Neural cell (in vitro differentiated cells): ENCODE measurements at regions not wholly inside any gene's neighbourhood (a gene's known extent, or its start where the extent isn't known, plus 50 kb on each side); places are given as distances from the start of the nearest gene placed in this dataset.

Experiments used
- EP300 ChIP-seq: fragments of 450-650 bp; conservative IDR thresholded peaks from 2 replicates; pipeline ENCODE4 v1.6.1; 2014; ENCODE audit warnings: antibody characterized with exemption, mild to moderate bottlenecking, moderate library complexity; ENCODE audit not compliant: poor library complexity, severe bottlenecking
- EZH2 ChIP-seq: fragments of 200-600, 300-800 bp; shearing (Covaris generic), sonication (generic); IDR thresholded peaks from 2 replicates; pipeline ENCODE4 v1.6.1; 2014; ENCODE audit warnings: antibody characterized with exemption, low read length, borderline replicate concordance, mild to moderate bottlenecking; ENCODE audit not compliant: insufficient read depth, poor library complexity, severe bottlenecking
- MXI1 ChIP-seq: fragments of 450-650 bp; conservative IDR thresholded peaks from 2 replicates; pipeline ENCODE4 v1.6.1; 2014; ENCODE audit warnings: antibody characterized with exemption, mild to moderate bottlenecking; ENCODE audit not compliant: poor library complexity, severe bottlenecking
- POLR2AphosphoS5 ChIP-seq: IDR thresholded peaks from 2 replicates; pipeline ENCODE4 v1.6.1; 2012
- RAD21 ChIP-seq: fragments of 450-650 bp; conservative IDR thresholded peaks from 2 replicates; pipeline ENCODE4 v1.6.1; 2014; ENCODE audit warnings: antibody characterized with exemption, mild to moderate bottlenecking, moderate library complexity
- SMC3 ChIP-seq: fragments of 450-650 bp; conservative IDR thresholded peaks from 2 replicates; pipeline ENCODE4 v1.6.1; 2014; ENCODE audit warnings: antibody characterized with exemption, mild to moderate bottlenecking, moderate library complexity; ENCODE audit not compliant: poor library complexity
- TAF1 ChIP-seq: IDR thresholded peaks from 2 replicates; pipeline ENCODE4 v1.6.1; 2012; ENCODE audit warnings: low read depth
- TF ChIP-seq, protein P1 (sequence below): fragments of 450-650 bp; IDR thresholded peaks from 2 replicates; pipeline ENCODE4 v1.5.1; 2014; ENCODE audit warnings: antibody characterized with exemption, mild to moderate bottlenecking, moderate library complexity; ENCODE audit not compliant: poor library complexity, severe bottlenecking
- TF ChIP-seq, protein P2 (sequence below): IDR thresholded peaks from 2 replicates; pipeline ENCODE4 v1.6.1; 2012; ENCODE audit warnings: borderline replicate concordance

DNA sequence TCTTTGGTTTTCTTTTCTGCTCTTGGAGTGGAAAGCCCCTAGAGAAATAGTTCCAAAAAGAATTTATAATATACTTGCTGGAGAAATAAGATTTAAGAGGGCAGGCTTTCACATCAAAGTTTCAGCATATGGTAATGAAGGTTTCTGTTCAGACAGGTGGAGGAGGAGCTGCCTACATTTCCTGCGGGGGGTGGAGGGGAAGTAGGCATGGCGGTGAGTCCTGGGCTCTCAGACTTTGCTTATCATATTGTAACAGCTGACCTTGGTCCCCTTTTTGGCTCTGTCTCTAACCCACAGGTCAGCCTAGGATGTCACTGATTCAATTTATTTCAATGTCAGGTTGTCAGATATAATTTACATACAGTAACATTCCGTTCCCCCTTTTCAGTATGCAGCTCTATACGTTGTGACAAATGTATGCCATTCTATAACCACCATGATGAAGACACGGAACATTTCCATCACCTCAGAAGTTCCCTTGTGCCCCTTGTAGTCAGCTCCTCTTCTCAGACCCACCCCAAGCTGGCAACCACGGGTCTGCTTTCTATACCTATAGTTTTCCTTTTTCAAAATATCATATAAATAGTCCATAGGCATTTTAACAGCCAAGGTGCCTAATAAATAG is 77.6 kb upstream of the GGTLC1 start:
- TF ChIP-seq, protein P1, sequence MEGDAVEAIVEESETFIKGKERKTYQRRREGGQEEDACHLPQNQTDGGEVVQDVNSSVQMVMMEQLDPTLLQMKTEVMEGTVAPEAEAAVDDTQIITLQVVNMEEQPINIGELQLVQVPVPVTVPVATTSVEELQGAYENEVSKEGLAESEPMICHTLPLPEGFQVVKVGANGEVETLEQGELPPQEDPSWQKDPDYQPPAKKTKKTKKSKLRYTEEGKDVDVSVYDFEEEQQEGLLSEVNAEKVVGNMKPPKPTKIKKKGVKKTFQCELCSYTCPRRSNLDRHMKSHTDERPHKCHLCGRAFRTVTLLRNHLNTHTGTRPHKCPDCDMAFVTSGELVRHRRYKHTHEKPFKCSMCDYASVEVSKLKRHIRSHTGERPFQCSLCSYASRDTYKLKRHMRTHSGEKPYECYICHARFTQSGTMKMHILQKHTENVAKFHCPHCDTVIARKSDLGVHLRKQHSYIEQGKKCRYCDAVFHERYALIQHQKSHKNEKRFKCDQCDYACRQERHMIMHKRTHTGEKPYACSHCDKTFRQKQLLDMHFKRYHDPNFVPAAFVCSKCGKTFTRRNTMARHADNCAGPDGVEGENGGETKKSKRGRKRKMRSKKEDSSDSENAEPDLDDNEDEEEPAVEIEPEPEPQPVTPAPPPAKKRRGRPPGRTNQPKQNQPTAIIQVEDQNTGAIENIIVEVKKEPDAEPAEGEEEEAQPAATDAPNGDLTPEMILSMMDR, result no peak
- TF ChIP-seq, protein P2, sequence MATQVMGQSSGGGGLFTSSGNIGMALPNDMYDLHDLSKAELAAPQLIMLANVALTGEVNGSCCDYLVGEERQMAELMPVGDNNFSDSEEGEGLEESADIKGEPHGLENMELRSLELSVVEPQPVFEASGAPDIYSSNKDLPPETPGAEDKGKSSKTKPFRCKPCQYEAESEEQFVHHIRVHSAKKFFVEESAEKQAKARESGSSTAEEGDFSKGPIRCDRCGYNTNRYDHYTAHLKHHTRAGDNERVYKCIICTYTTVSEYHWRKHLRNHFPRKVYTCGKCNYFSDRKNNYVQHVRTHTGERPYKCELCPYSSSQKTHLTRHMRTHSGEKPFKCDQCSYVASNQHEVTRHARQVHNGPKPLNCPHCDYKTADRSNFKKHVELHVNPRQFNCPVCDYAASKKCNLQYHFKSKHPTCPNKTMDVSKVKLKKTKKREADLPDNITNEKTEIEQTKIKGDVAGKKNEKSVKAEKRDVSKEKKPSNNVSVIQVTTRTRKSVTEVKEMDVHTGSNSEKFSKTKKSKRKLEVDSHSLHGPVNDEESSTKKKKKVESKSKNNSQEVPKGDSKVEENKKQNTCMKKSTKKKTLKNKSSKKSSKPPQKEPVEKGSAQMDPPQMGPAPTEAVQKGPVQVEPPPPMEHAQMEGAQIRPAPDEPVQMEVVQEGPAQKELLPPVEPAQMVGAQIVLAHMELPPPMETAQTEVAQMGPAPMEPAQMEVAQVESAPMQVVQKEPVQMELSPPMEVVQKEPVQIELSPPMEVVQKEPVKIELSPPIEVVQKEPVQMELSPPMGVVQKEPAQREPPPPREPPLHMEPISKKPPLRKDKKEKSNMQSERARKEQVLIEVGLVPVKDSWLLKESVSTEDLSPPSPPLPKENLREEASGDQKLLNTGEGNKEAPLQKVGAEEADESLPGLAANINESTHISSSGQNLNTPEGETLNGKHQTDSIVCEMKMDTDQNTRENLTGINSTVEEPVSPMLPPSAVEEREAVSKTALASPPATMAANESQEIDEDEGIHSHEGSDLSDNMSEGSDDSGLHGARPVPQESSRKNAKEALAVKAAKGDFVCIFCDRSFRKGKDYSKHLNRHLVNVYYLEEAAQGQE, result no peak
- TF ChIP-seq MXI1 (no peak), EZH2 (no peak), POLR2AphosphoS5 (no peak), SMC3 (no peak), EP300 (no peak), TAF1 (no peak), RAD21 (no peak)
